GM23338 (cell line): ENCODE measurements at regions not wholly inside any gene's neighbourhood (a gene's known extent, or its start where the extent isn't known, plus 50 kb on each side); places are given as distances from the start of the nearest gene placed in this dataset.

Source experiments
- ATAC-seq: fragments of 200-7000 bp; cut with Tn5 transposase; 3 replicates; pipeline ENCODE4 v1.9.1; 2020
- DNase-seq: peaks from one replicate; pipeline ENCODE4 v3.0.0-alpha.2; 2015; ENCODE audit warnings: low spot score
- H2AFZ ChIP-seq: fragments of 200-600 bp; sonication (generic); 2 replicates; pipeline ENCODE4 v1.8.0; 2016; ENCODE audit warnings: antibody characterized with exemption, mild to moderate bottlenecking, moderate library complexity
- H3F3A ChIP-seq: fragments of 200-600 bp; sonication (generic); replicated peaks from 2 replicates; pipeline ENCODE4 v1.8.0; 2017; ENCODE audit warnings: antibody characterized with exemption, mixed run types, low read depth
- H3K27ac ChIP-seq: fragments of 200-600 bp; sonication (generic); 2 replicates; pipeline ENCODE4 v1.6.1; 2016; ENCODE audit warnings: low read depth
- H3K27me3 ChIP-seq: fragments of 200-600 bp; sonication (generic); 2 replicates; pipeline ENCODE4 v1.8.0; 2016; ENCODE audit warnings: mild to moderate bottlenecking, mixed run types, moderate library complexity; ENCODE audit not compliant: insufficient read depth
- H3K36me3 ChIP-seq: fragments of 200-600 bp; sonication (generic); 2 replicates; pipeline ENCODE4 v1.8.0; 2016; ENCODE audit warnings: mild to moderate bottlenecking; ENCODE audit not compliant: insufficient read depth
- H3K4me1 ChIP-seq: fragments of 200-600 bp; sonication (generic); 2 replicates; pipeline ENCODE4 v1.8.0; 2016; ENCODE audit warnings: mild to moderate bottlenecking, moderate library complexity; ENCODE audit not compliant: insufficient read depth
- H3K4me2 ChIP-seq: fragments of 200-600 bp; sonication (generic); 2 replicates; pipeline ENCODE4 v1.7.1; 2017; ENCODE audit warnings: mixed run types
- H3K4me3 ChIP-seq: fragments of 200-600 bp; sonication (generic); 2 replicates; pipeline ENCODE4 v1.6.1; 2016; ENCODE audit warnings: mixed run types
- H3K79me2 ChIP-seq: fragments of 200-600 bp; sonication (generic); replicated peaks from 2 replicates; pipeline ENCODE4 v1.8.0; 2017; ENCODE audit warnings: mild to moderate bottlenecking; ENCODE audit not compliant: insufficient read depth
- H3K9me2 ChIP-seq: fragments of 200-600 bp; sonication (generic); 2 replicates; pipeline ENCODE4 v1.8.0; 2017; ENCODE audit not compliant: insufficient read depth
- H4K20me1 ChIP-seq: fragments of 200-600 bp; sonication (generic); replicated peaks from 2 replicates; pipeline ENCODE4 v1.8.0; 2017; ENCODE audit warnings: mild to moderate bottlenecking; ENCODE audit not compliant: insufficient read depth
- H3K27ac Mint-ChIP-seq: 2 replicates; pipeline ENCODE4 v1.8.0; 2020; ENCODE audit warnings: inconsistent platforms, mild to moderate bottlenecking, moderate library complexity, mixed read lengths
- H3K27me3 Mint-ChIP-seq: 3 replicates; pipeline ENCODE4 v1.8.0; 2022; ENCODE audit warnings: low read depth, mild to moderate bottlenecking, moderate library complexity, mixed read lengths, inconsistent platforms; ENCODE audit not compliant: insufficient read depth, poor library complexity
- H3K36me3 Mint-ChIP-seq: 3 replicates; pipeline ENCODE4 v1.8.0; 2021; ENCODE audit warnings: low read depth, mild to moderate bottlenecking, inconsistent platforms, moderate library complexity, mixed read lengths
- H3K4me1 Mint-ChIP-seq: 3 replicates; pipeline ENCODE4 v1.8.0; 2020; ENCODE audit warnings: mild to moderate bottlenecking, inconsistent platforms, mixed read lengths
- H3K4me3 Mint-ChIP-seq: 3 replicates; pipeline ENCODE4 v1.8.0; 2021; ENCODE audit warnings: moderate library complexity, mild to moderate bottlenecking, inconsistent platforms, mixed read lengths
- H3K9me3 Mint-ChIP-seq: 3 replicates; pipeline ENCODE4 v1.8.0; 2020; ENCODE audit warnings: moderate library complexity, mild to moderate bottlenecking, inconsistent platforms, mixed read lengths
- CREB1 ChIP-seq: fragments of 250-450 bp; sonication (Bioruptor Pico); IDR thresholded peaks from 2 replicates; pipeline ENCODE4 v1.5.0; 2020; ENCODE audit warnings: low read depth, mild to moderate bottlenecking, moderate library complexity
- ETS1 ChIP-seq: IDR thresholded peaks from 2 replicates; pipeline ENCODE4 v1.6.1; 2016; ENCODE audit warnings: antibody characterized with exemption
- EZH2 ChIP-seq: fragments of 200-600 bp; sonication (generic); IDR thresholded peaks from one replicate; pipeline ENCODE4 v1.8.0; 2017; ENCODE audit warnings: antibody characterized with exemption, mild to moderate bottlenecking, low read depth; ENCODE audit not compliant: unreplicated experiment
- EZH2phosphoT487 ChIP-seq: fragments of 200-600 bp; sonication (generic); IDR thresholded peaks from one replicate; pipeline ENCODE4 v1.8.1; 2018; ENCODE audit warnings: antibody characterized with exemption; ENCODE audit not compliant: unreplicated experiment
- JUNB ChIP-seq: IDR thresholded peaks from one replicate; pipeline ENCODE4 v1.6.1; 2016; ENCODE audit warnings: antibody characterized with exemption; ENCODE audit not compliant: unreplicated experiment
- NANOG ChIP-seq: IDR thresholded peaks from 2 replicates; pipeline ENCODE4 v1.6.1; 2016; ENCODE audit warnings: antibody characterized with exemption, borderline replicate concordance
- POLR2AphosphoS5 ChIP-seq: IDR thresholded peaks from 2 replicates; pipeline ENCODE4 v1.6.1; 2016; ENCODE audit warnings: antibody characterized with exemption, low read depth
- STAT1 ChIP-seq: IDR thresholded peaks from one replicate; pipeline ENCODE4 v1.6.1; 2016; ENCODE audit warnings: antibody characterized with exemption; ENCODE audit not compliant: unreplicated experiment
- ZNF114 ChIP-seq: fragments of 250-450 bp; sonication (Bioruptor Pico); IDR thresholded peaks from 2 replicates; pipeline ENCODE4 v1.5.0; 2020; ENCODE audit warnings: mild to moderate bottlenecking, moderate library complexity
- ZNF331 ChIP-seq: fragments of 250-450 bp; sonication (Bioruptor Pico); IDR thresholded peaks from 2 replicates; pipeline ENCODE4 v1.5.0; 2020; ENCODE audit warnings: low read depth, mild to moderate bottlenecking, moderate library complexity
- TF ChIP-seq, protein P1 (sequence below), 2 experiments: fragments of 200-600 bp in 1 of 2; sonication (generic) in 1 of 2; conservative IDR thresholded peaks; 2 replicates each; pipeline versions ENCODE4 v1.5.1 to v1.6.1; 2016 to 2017; ENCODE audit warnings: antibody characterized with exemption in 2 of 2, low read depth in 2 of 2, mild to moderate bottlenecking in 2 of 2, moderate library complexity in 1 of 2
- TF ChIP-seq, protein P2 (sequence below): fragments of 250-450 bp; sonication (Bioruptor Pico); IDR thresholded peaks from 2 replicates; pipeline ENCODE4 v1.5.0; 2020; ENCODE audit warnings: mild to moderate bottlenecking, moderate library complexity
- TF ChIP-seq, protein P3 (sequence below): IDR thresholded peaks from one replicate; pipeline ENCODE4 v1.6.1; 2018; ENCODE audit warnings: antibody characterized with exemption; ENCODE audit not compliant: unreplicated experiment

- TF ChIP-seq JUNB (no peak), NANOG (no peak), CREB1 (no peak), STAT1 (no peak)
Observed at GRCh38 chr4:35106091-35106734, 1138.1 kb downstream of the ARAP2 start (continued).

DNA sequence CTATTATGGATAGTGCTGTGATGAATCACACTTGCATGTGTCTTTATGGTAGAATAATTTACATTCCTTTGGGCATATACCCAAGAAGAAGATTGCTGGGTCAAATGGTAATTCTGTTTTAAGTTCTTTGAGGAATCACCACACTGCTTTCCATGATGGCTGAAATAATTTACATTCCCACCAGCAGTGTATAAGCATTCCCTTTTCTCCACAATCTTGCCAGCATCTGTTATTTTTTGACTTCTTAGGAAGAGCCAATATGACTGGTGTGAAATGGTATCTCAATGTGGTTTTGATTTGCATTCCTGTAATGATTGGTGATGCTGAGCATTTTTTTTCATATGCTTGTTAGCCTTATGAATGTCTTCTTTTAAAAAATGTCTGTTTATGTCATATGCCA lies 1120.2 kb downstream of the ARAP2 start:
- Mint-ChIP-seq H3K27me3 (no peaks in the 10 kb centered on the region), H3K4me3 (no peak overlapping the region), H3K27ac (no peak overlapping the region), H3K4me1 (no peaks in the 10 kb centered on the region), H3K36me3 (no peaks in the 10 kb centered on the region), H3K9me3 (no peaks in the 10 kb centered on the region)
- Histone ChIP-seq H3F3A (no peaks in the 10 kb centered on the region), H3K36me3 (no peaks in the 10 kb centered on the region), H3K27ac (no peak overlapping the region), H3K4me2 (no peak overlapping the region), H3K4me3 (no peak overlapping the region), H3K79me2 (no peaks in the 10 kb centered on the region), H4K20me1 (no peaks in the 10 kb centered on the region), H3K4me1 (no peaks in the 10 kb centered on the region), H3K9me2 (peaks cover 3% of the 10 kb centered on the region; the same call in 1 of the 2 replicates), H2AFZ (no peak overlapping the region), H3K27me3 (no peaks in the 10 kb centered on the region)
- TF ChIP-seq JUNB = no peak
- TF ChIP-seq, protein P1, sequence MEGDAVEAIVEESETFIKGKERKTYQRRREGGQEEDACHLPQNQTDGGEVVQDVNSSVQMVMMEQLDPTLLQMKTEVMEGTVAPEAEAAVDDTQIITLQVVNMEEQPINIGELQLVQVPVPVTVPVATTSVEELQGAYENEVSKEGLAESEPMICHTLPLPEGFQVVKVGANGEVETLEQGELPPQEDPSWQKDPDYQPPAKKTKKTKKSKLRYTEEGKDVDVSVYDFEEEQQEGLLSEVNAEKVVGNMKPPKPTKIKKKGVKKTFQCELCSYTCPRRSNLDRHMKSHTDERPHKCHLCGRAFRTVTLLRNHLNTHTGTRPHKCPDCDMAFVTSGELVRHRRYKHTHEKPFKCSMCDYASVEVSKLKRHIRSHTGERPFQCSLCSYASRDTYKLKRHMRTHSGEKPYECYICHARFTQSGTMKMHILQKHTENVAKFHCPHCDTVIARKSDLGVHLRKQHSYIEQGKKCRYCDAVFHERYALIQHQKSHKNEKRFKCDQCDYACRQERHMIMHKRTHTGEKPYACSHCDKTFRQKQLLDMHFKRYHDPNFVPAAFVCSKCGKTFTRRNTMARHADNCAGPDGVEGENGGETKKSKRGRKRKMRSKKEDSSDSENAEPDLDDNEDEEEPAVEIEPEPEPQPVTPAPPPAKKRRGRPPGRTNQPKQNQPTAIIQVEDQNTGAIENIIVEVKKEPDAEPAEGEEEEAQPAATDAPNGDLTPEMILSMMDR (conservative IDR thresholded peaks at IDR 0.05; ENCODE audit: low read depth in 2 of 2) = no peak
- TF ChIP-seq, protein P2, sequence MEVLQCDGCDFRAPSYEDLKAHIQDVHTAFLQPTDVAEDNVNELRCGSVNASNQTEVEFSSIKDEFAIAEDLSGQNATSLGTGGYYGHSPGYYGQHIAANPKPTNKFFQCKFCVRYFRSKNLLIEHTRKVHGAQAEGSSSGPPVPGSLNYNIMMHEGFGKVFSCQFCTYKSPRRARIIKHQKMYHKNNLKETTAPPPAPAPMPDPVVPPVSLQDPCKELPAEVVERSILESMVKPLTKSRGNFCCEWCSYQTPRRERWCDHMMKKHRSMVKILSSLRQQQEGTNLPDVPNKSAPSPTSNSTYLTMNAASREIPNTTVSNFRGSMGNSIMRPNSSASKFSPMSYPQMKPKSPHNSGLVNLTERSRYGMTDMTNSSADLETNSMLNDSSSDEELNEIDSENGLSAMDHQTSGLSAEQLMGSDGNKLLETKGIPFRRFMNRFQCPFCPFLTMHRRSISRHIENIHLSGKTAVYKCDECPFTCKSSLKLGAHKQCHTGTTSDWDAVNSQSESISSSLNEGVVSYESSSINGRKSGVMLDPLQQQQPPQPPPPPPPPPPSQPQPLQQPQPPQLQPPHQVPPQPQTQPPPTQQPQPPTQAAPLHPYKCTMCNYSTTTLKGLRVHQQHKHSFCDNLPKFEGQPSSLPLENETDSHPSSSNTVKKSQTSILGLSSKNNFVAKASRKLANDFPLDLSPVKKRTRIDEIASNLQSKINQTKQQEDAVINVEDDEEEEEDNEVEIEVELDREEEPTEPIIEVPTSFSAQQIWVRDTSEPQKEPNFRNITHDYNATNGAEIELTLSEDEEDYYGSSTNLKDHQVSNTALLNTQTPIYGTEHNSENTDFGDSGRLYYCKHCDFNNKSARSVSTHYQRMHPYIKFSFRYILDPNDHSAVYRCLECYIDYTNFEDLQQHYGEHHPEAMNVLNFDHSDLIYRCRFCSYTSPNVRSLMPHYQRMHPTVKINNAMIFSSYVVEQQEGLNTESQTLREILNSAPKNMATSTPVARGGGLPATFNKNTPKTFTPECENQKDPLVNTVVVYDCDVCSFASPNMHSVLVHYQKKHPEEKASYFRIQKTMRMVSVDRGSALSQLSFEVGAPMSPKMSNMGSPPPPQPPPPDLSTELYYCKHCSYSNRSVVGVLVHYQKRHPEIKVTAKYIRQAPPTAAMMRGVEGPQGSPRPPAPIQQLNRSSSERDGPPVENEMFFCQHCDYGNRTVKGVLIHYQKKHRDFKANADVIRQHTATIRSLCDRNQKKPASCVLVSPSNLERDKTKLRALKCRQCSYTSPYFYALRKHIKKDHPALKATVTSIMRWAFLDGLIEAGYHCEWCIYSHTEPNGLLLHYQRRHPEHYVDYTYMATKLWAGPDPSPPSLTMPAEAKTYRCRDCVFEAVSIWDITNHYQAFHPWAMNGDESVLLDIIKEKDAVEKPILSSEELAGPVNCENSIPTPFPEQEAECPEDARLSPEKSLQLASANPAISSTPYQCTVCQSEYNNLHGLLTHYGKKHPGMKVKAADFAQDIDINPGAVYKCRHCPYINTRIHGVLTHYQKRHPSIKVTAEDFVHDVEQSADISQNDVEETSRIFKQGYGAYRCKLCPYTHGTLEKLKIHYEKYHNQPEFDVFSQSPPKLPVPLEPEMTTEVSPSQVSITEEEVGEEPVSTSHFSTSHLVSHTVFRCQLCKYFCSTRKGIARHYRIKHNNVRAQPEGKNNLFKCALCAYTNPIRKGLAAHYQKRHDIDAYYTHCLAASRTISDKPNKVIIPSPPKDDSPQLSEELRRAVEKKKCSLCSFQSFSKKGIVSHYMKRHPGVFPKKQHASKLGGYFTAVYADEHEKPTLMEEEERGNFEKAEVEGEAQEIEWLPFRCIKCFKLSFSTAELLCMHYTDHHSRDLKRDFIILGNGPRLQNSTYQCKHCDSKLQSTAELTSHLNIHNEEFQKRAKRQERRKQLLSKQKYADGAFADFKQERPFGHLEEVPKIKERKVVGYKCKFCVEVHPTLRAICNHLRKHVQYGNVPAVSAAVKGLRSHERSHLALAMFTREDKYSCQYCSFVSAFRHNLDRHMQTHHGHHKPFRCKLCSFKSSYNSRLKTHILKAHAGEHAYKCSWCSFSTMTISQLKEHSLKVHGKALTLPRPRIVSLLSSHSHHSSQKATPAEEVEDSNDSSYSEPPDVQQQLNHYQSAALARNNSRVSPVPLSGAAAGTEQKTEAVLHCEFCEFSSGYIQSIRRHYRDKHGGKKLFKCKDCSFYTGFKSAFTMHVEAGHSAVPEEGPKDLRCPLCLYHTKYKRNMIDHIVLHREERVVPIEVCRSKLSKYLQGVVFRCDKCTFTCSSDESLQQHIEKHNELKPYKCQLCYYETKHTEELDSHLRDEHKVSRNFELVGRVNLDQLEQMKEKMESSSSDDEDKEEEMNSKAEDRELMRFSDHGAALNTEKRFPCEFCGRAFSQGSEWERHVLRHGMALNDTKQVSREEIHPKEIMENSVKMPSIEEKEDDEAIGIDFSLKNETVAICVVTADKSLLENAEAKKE (CRISPR knock-in tag) = no peak
- no peak for TF ChIP-seq ZNF114 (CRISPR knock-in tag)
- TF ChIP-seq, protein P3, sequence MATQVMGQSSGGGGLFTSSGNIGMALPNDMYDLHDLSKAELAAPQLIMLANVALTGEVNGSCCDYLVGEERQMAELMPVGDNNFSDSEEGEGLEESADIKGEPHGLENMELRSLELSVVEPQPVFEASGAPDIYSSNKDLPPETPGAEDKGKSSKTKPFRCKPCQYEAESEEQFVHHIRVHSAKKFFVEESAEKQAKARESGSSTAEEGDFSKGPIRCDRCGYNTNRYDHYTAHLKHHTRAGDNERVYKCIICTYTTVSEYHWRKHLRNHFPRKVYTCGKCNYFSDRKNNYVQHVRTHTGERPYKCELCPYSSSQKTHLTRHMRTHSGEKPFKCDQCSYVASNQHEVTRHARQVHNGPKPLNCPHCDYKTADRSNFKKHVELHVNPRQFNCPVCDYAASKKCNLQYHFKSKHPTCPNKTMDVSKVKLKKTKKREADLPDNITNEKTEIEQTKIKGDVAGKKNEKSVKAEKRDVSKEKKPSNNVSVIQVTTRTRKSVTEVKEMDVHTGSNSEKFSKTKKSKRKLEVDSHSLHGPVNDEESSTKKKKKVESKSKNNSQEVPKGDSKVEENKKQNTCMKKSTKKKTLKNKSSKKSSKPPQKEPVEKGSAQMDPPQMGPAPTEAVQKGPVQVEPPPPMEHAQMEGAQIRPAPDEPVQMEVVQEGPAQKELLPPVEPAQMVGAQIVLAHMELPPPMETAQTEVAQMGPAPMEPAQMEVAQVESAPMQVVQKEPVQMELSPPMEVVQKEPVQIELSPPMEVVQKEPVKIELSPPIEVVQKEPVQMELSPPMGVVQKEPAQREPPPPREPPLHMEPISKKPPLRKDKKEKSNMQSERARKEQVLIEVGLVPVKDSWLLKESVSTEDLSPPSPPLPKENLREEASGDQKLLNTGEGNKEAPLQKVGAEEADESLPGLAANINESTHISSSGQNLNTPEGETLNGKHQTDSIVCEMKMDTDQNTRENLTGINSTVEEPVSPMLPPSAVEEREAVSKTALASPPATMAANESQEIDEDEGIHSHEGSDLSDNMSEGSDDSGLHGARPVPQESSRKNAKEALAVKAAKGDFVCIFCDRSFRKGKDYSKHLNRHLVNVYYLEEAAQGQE = no peak
- TF ChIP-seq STAT1 = no peak
- TF ChIP-seq POLR2AphosphoS5 = no peak
- TF ChIP-seq NANOG = no peak
- TF ChIP-seq ZNF331 = no peak
- TF ChIP-seq EZH2phosphoT487 = no peak
- no peak for TF ChIP-seq CREB1
- TF ChIP-seq ETS1 = no peak
- TF ChIP-seq EZH2 = no peak
- DNase-seq (no peak), ATAC-seq (no peak)
